Glutamatergic neuron (in vitro differentiated cells): ENCODE measurements at regions not wholly inside any gene's neighbourhood (a gene's known extent, or its start where the extent isn't known, plus 50 kb on each side); places are given as distances from the start of the nearest gene placed in this dataset.

Source experiments
- DNase-seq: peaks from one replicate; pipeline ENCODE4 v3.0.0; 2022
- H3K27ac Mint-ChIP-seq: one replicate; pipeline ENCODE4 v1.8.0; 2020; ENCODE audit warnings: mild to moderate bottlenecking, mixed read lengths, inconsistent platforms; ENCODE audit not compliant: unreplicated experiment
- H3K27me3 Mint-ChIP-seq: one replicate; pipeline ENCODE4 v1.8.0; 2020; ENCODE audit warnings: mild to moderate bottlenecking, moderate library complexity, mixed read lengths, inconsistent platforms; ENCODE audit not compliant: unreplicated experiment
- H3K36me3 Mint-ChIP-seq: one replicate; pipeline ENCODE4 v1.8.0; 2020; ENCODE audit warnings: mild to moderate bottlenecking, mixed read lengths, inconsistent platforms; ENCODE audit not compliant: unreplicated experiment
- H3K4me1 Mint-ChIP-seq: one replicate; pipeline ENCODE4 v1.8.0; 2020; ENCODE audit warnings: mild to moderate bottlenecking, low read depth, mixed read lengths, inconsistent platforms; ENCODE audit not compliant: unreplicated experiment
- H3K4me3 Mint-ChIP-seq: one replicate; pipeline ENCODE4 v1.8.0; 2020; ENCODE audit warnings: mild to moderate bottlenecking, mixed read lengths, inconsistent platforms; ENCODE audit not compliant: unreplicated experiment
- H3K9me3 Mint-ChIP-seq: one replicate; pipeline ENCODE4 v1.8.0; 2020; ENCODE audit warnings: mild to moderate bottlenecking, moderate library complexity, mixed read lengths, inconsistent platforms; ENCODE audit not compliant: unreplicated experiment
- CTCF ChIP-seq: fragments of 200-600 bp; sonication (generic); IDR thresholded peaks from one replicate; pipeline ENCODE4 v1.5.0; 2021; ENCODE audit not compliant: partially characterized antibody, unreplicated experiment

- no peaks in the 10 kb centered on the region for H3K9me3 Mint-ChIP-seq
- no peak for DNase-seq
- no peaks in the 10 kb centered on the region for H3K27me3 Mint-ChIP-seq
- TF ChIP-seq CTCF = no peak
- H3K4me3 Mint-ChIP-seq = no peak overlapping the region
- H3K27ac Mint-ChIP-seq = no peak overlapping the region
- H3K4me1 Mint-ChIP-seq = no peaks in the 10 kb centered on the region
- H3K36me3 Mint-ChIP-seq = no peaks in the 10 kb centered on the region
Observed at GRCh38 chr5:83785176-83785668, 64.6 kb upstream of the HAPLN1 start.

GRCh38 chr5:83780699-83781350 lies 60.2 kb upstream of the HAPLN1 start:
- H3K27me3 Mint-ChIP-seq = no peaks in the 10 kb centered on the region
- TF ChIP-seq CTCF = no peak

GRCh38 chr5:83777856-83778255 lies 57.2 kb upstream of the HAPLN1 start:
- H3K9me3 Mint-ChIP-seq = peaks cover 1% of the 10 kb centered on the region
- H3K27me3 Mint-ChIP-seq = no peaks in the 10 kb centered on the region

More at GRCh38 chr5:83780699-83781350, 60.2 kb upstream of the HAPLN1 start:
- no peak for DNase-seq
- H3K4me1 Mint-ChIP-seq = no peaks in the 10 kb centered on the region
- H3K36me3 Mint-ChIP-seq = no peaks in the 10 kb centered on the region
- no peak overlapping the region for H3K27ac Mint-ChIP-seq
- H3K9me3 Mint-ChIP-seq = peaks cover 1% of the 10 kb centered on the region
- H3K4me3 Mint-ChIP-seq = no peak overlapping the region

GRCh38 chr5:83776437-83777031 lies 55.9 kb upstream of the HAPLN1 start:
- DNase-seq = no peak
- H3K9me3 Mint-ChIP-seq = peaks cover 1% of the 10 kb centered on the region
- no peaks in the 10 kb centered on the region for H3K27me3 Mint-ChIP-seq
- no peak overlapping the region for H3K4me3 Mint-ChIP-seq
- no peaks in the 10 kb centered on the region for H3K4me1 Mint-ChIP-seq
- no peaks in the 10 kb centered on the region for H3K36me3 Mint-ChIP-seq
- H3K27ac Mint-ChIP-seq = no peak overlapping the region
- no peak for TF ChIP-seq CTCF

More at GRCh38 chr5:83777856-83778255, 57.2 kb upstream of the HAPLN1 start:
- no peaks in the 10 kb centered on the region for H3K4me1 Mint-ChIP-seq
- no peak for DNase-seq
- H3K27ac Mint-ChIP-seq = no peak overlapping the region
- TF ChIP-seq CTCF = no peak
- no peak overlapping the region for H3K4me3 Mint-ChIP-seq
- no peaks in the 10 kb centered on the region for H3K36me3 Mint-ChIP-seq
